ENCODE measurements at regions not wholly inside any gene's neighbourhood (a gene's known extent, or its start where the extent isn't known, plus 50 kb on each side); places are given as distances from the start of the nearest gene placed in this dataset.

DNA sequence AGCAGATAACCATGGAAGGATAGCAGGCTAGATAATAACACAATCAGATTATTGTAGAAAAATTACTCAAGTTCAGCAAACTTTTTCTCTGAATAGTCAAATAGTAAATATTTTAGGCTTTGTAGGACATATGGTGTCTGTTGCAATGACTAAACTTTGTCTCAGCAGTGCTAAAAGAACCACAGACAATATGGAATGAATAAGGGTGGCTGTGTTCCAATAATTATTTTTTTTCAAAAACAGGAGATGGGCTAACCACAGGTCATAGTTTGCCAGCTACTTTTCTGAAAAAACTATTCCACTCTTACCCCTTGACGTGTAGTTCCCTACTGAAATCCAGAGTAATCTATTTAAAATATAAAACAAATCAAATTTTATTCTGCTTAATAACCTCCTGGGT lies 153.9 kb upstream of the LRRC4C start:
- BruUV-seq (replicated peaks): no TSS peak
- no peak overlapping the region for H3K4me2 ChIP-seq (ENCODE audit: insufficient read depth, low read length)
- TF ChIP-seq GATA2 (IDR thresholded peaks at IDR 0.05; ENCODE audit: insufficient read depth, insufficient read length, low read depth, low read length) (no peak), MAX (IDR thresholded peaks at IDR 0.05; ENCODE audit: insufficient read depth, insufficient read length) (no peak), JUN (IDR thresholded peaks at IDR 0.05; ENCODE audit: borderline replicate concordance, insufficient read depth, insufficient read length, low read depth) (no peak)
- H3K79me2 ChIP-seq (ENCODE audit: control insufficient read depth, insufficient read depth, low read length): no peaks in the 10 kb centered on the region
- H3K4me1 ChIP-seq (ENCODE audit: control insufficient read depth, extremely low read depth, insufficient read depth, low read length): no peaks in the 10 kb centered on the region
- ChIA-PET CTCF (no interaction called here), POLR2A (no interaction called here)
- H3K4me3 ChIP-seq (replicated peaks in 1 of 3; ENCODE audit: insufficient read depth in 1 of 3, low read depth in 1 of 3, low read length in 3 of 3): no peak overlapping the region
- H3K36me3 ChIP-seq (ENCODE audit: control insufficient read depth in 2 of 2, extremely low read depth in 1 of 2, insufficient read depth in 2 of 2, low read length in 2 of 2): no peaks in the 10 kb centered on the region
- FAIRE-seq (no peak), DNase-seq (ENCODE audit: low read depth, low spot score) (no peak)
- H4K20me1 ChIP-seq (replicated peaks; ENCODE audit: control insufficient read depth, extremely low read depth, insufficient read depth, low read length): no peaks in the 10 kb centered on the region
- peaks cover 2% of the 10 kb centered on the region for H3K9me3 ChIP-seq (replicated peaks; ENCODE audit: control insufficient read depth, insufficient read depth, low read length)
- dilution Hi-C loops (cut with MboI; ENCODE audit: extremely low pct_ligation_motif_present, low sequenced_read_pairs): no loop called here
- no peaks in the 10 kb centered on the region for H3K27me3 ChIP-seq (ENCODE audit: control insufficient read depth in 2 of 2, insufficient read depth in 2 of 2, low read length in 2 of 2)
- H3K27ac ChIP-seq (ENCODE audit: insufficient read depth, low read depth, low read length): no peak overlapping the region
- no peak overlapping the region for H3K9ac ChIP-seq (replicated peaks; ENCODE audit: extremely low read depth, insufficient read depth, low read length)
- intact Hi-C loops (cut with micrococcal nuclease): no loop called here
- H3K9me1 ChIP-seq (replicated peaks; ENCODE audit: control insufficient read depth, extremely low read depth, insufficient read depth, low read length): no peaks in the 10 kb centered on the region
- H2AFZ ChIP-seq (ENCODE audit: low read depth, low read length): no peak overlapping the region

- Histone ChIP-seq H3K9me1 (replicated peaks; ENCODE audit: control insufficient read depth, extremely low read depth, insufficient read depth, low read length) (no peaks in the 10 kb centered on the region), H3K36me3 (ENCODE audit: control insufficient read depth in 2 of 2, extremely low read depth in 1 of 2, insufficient read depth in 2 of 2, low read length in 2 of 2) (no peaks in the 10 kb centered on the region), H3K79me2 (ENCODE audit: control insufficient read depth, insufficient read depth, low read length) (no peaks in the 10 kb centered on the region), H3K27me3 (ENCODE audit: control insufficient read depth in 2 of 2, insufficient read depth in 2 of 2, low read length in 2 of 2) (no peaks in the 10 kb centered on the region), H3K4me3 (replicated peaks in 1 of 3; ENCODE audit: insufficient read depth in 1 of 3, low read depth in 1 of 3, low read length in 3 of 3) (no peak overlapping the region), H3K9ac (replicated peaks; ENCODE audit: extremely low read depth, insufficient read depth, low read length) (no peak overlapping the region), H3K4me1 (ENCODE audit: control insufficient read depth, extremely low read depth, insufficient read depth, low read length) (no peaks in the 10 kb centered on the region), H2AFZ (ENCODE audit: low read depth, low read length) (no peak overlapping the region), H3K4me2 (ENCODE audit: insufficient read depth, low read length) (no peak overlapping the region), H3K9me3 (replicated peaks; ENCODE audit: control insufficient read depth, insufficient read depth, low read length) (no peaks in the 10 kb centered on the region), H3K27ac (ENCODE audit: insufficient read depth, low read depth, low read length) (no peak overlapping the region), H4K20me1 (replicated peaks; ENCODE audit: control insufficient read depth, extremely low read depth, insufficient read depth, low read length) (no peaks in the 10 kb centered on the region)
- no peak for TF ChIP-seq POLR2AphosphoS5 (IDR thresholded peaks at IDR 0.05; ENCODE audit: insufficient read depth, low read depth, low read length)
- no peak for TF ChIP-seq EZH2 (IDR thresholded peaks at IDR 0.05; ENCODE audit: borderline replicate concordance, low read depth, low read length, severe bottlenecking)
- no peak for TF ChIP-seq MAX (IDR thresholded peaks at IDR 0.05; ENCODE audit: insufficient read depth, insufficient read length)
- no peak for TF ChIP-seq MYC (IDR thresholded peaks at IDR 0.05; ENCODE audit: low read depth, low read length)
- TF ChIP-seq JUN (IDR thresholded peaks at IDR 0.05; ENCODE audit: borderline replicate concordance, insufficient read depth, insufficient read length, low read depth): no peak
- TF ChIP-seq FOS (IDR thresholded peaks at IDR 0.05; ENCODE audit: borderline replicate concordance, insufficient read depth, low read length): no peak
- no peak for TF ChIP-seq GATA2 (IDR thresholded peaks at IDR 0.05; ENCODE audit: insufficient read depth, insufficient read length, low read depth, low read length)
- no peak for TF ChIP-seq POLR2A (IDR thresholded peaks at IDR 0.05; ENCODE audit: low read depth, low read length)
- TF ChIP-seq CTCF (IDR thresholded peaks at IDR 0.05; ENCODE audit: extremely low read depth in 1 of 2, insufficient read depth in 1 of 2, low read depth in 1 of 2, low read length in 2 of 2): no peak
- BruUV-seq (replicated peaks): no TSS peak
- intact Hi-C loops (cut with micrococcal nuclease): no loop called here
- ChIA-PET POLR2A (no interaction called here), CTCF (no interaction called here)
- DNase-seq (ENCODE audit: low read depth, low spot score) (no peak), FAIRE-seq (no peak)
- dilution Hi-C loops (cut with MboI; ENCODE audit: extremely low pct_ligation_motif_present, low sequenced_read_pairs): no loop called here
Observed at GRCh38 chr11:41622707-41623359, 163.4 kb upstream of the LRRC4C start.

All from endothelial cell of umbilical vein (primary cell).